Activated CD4-positive, alpha-beta T cell treated with anti-CD3 and anti-CD28 coated beads, Interleukin-2, amount 50 U/mL, for 1 hour (primary cell): ENCODE measurements at regions not wholly inside any gene's neighbourhood (a gene's known extent, or its start where the extent isn't known, plus 50 kb on each side); places are given as distances from the start of the nearest gene placed in this dataset.

ENCODE experiments used
- DNase-seq: peaks from one replicate; pipeline ENCODE4 v3.0.0-alpha.2; 2020

DNA sequence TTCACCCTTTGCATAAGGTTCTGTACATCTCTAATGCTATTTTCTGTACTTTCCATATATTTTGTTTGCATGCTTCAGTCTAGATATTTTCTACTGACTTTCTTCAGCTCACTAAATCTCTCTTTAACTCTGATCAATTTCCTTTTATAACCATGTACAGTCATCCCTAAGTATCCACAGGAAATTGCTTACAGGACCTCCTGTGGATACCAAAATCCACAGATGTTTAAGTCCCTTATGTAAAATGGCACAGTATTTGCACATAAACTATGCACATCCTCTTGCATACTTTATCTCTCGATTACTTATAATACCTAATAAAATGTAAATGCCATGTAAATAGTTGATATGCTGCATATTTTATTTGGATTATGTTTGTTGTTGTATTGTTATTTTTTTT lies 442.1 kb downstream of the TLE4 start:
- no peak for DNase-seq

- no peak for DNase-seq
These were observed 441.0 kb downstream of the TLE4 start for GRCh38 chr9:80012557-80013330.

GRCh38 chr9:80009204-80009603 lies 437.4 kb downstream of the TLE4 start:
- DNase-seq = no peak

GRCh38 chr9:80004714-80005113 lies 432.9 kb downstream of the TLE4 start:
- no peak for DNase-seq

DNA sequence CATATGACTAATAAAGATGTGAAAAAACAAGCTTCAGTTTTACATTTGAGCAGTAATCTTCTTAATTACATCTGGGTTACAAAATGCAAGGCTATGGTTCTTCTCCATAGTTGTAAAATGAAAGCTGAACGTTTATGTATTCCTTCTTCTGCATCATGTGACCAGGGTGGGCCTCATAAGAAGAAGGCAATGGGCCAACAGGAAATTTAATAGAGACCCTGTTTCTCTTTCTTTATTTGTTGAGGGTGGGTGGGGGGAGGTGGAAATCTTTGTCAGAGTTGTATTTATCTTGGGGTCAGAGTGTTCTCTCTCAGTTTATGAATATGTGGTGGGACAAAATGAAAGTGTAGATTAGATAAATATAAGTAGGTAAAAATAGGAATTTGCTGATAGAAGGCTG lies 418.8 kb downstream of the TLE4 start:
- no peak for DNase-seq

DNA sequence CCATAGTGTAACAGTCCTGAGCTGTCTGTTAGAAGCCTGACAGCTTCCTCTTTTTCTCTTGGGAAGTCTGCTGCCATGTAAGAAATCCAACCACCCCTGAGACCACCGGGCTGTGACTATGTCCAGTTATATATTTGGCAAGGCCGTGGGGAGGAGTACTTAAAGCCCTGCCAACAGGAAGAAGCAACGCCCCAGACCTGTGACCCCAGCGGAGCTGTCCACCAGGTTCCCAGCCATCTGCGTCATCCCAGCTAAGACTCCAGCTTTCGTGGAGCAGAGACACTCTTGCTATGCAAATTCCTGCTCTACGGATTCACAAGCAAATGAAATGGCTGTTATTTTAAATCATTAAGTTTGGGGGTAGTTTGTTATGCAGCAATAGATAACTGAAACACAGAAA lies 417.3 kb downstream of the TLE4 start:
- DNase-seq = no peak

- DNase-seq = no peak
These were observed 416.4 kb downstream of the TLE4 start for GRCh38 chr9:79988126-79988525.

DNA sequence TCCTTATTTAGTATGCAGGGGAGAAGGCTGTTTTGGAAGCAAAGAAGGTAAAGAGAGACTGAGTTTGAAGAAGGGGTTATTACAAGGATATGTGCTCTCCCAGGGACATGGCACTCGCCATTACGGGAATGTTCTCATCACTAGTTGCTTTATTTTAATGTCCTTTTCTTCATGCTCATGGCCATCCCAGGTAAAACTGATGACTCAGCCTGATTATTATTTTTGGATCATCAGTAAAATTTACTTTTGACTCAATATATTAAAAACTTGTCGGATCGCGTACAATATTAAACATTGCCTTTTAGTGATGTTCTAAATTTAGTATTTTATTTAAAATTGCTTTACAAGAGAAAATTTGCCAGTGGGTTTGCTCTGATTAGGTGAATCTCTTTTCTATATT lies 414.7 kb downstream of the TLE4 start:
- no peak for DNase-seq

GRCh38 chr9:79985772-79986171 lies 414.0 kb downstream of the TLE4 start:
- DNase-seq = no peak

- DNase-seq = no peak
These were observed 413.5 kb downstream of the TLE4 start for GRCh38 chr9:79985264-79985663.

GRCh38 chr9:79984429-79985067 lies 412.8 kb downstream of the TLE4 start:
- no peak for DNase-seq

DNA sequence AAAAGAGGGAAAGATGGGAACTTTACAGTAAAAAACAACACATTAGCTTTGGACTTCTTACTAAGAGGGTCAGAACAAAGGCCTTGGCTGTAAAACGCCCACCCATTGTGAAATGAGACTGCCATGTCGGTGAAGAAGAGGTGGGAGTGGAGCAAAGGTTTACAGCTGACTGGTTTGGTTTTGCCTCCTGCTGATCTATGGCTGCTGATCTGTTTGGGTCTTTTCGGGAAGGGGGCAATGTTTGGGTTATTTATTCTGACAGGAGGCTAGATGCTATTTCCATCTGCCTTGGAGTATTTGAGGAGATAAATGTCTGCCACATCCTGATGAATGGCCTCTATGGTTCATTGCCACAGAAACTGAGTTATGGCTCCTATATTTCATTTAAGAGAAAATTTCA lies 408.7 kb downstream of the TLE4 start:
- no peak for DNase-seq

DNA sequence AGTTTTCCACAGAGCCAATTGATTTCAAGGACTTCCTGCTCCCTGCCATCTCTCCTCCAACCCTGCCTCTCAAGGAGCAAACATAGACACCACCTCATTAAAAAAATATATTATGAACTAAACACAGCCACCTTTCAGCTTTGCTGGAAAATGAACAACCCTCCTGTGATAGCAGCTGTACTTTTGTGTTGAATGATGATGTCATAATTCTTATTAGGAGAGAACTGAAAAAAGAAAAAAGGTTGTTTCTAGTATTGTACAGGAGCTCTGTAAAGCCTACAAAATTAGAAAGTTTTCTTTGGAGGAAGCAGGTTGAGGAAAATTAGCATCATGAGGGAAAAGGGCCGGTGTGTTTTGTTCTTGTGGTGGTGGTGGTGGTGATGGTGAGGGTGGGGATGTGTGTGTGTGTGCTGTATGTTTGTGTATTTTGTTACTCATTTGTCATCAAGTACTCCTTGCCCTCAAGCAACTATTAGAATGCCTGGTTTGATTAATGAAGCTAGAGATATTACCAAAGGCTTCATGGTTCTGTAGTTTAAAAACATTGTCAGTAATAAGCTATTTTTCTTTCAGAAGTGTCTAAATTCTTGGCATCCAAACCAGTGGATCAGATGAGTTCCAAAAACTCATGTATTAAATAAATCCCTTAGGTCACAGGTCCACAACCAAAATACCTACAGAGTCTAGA lies 405.9 kb downstream of the TLE4 start:
- DNase-seq = no peak

DNA sequence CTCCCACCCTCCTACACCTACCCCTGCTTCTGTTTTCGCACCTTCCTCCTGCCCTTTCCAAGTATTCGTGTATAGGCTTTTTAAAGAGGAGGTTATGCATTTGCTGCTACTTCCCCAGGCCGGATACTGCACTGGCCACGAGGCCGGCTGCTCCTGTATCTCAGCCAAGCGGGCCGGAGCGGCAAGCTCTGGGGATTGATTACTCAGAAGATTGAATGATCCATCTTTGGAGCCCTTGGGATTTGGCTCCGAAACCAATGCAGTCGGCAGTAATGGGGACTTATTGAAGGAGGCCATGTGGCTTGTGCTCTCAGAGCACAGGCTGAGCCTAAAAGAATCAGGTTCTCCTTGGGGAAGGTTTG lies 405.3 kb downstream of the TLE4 start:
- DNase-seq = no peak

DNA sequence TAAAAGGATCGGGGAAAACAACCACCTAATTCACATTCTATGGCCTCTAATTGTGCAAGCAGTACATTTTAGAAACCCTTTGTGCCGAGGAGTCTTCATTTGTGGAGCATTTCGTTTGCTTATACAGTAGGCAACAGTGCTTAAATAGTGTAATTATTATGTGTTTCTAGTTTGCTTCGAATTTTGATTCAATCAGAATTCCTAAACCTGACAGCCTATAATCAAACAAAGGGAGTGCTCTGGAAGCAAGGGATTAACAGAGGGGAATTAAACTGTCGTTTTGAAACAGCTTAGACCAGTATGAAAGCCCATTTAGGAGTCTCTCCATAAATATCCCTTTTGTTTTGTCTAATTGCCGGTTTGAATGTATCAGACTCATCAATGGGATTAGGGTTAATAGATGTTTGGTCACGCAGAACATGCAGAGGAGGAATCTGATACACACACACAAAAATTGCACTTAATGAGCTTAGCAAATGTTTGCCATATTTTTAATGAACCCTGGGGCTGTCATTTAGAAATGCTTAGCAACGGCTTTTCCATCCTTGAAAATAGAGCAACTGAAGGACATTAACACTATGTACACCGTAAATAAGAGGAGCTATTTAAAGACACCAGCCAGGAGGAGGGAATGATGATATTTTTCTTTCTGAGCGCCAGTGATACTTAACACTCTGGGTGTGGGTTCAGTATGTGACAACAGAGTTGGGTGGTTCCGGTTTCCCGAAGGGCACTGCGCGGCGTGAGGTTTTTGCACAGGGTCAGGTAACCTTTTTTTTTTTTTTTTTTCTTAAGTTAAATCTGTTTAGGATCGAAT lies 404.7 kb downstream of the TLE4 start:
- no peak for DNase-seq

GRCh38 chr9:79975621-79976256 lies 404.0 kb downstream of the TLE4 start:
- no peak for DNase-seq

GRCh38 chr9:79974806-79975422 lies 403.1 kb downstream of the TLE4 start:
- DNase-seq = no peak

DNA sequence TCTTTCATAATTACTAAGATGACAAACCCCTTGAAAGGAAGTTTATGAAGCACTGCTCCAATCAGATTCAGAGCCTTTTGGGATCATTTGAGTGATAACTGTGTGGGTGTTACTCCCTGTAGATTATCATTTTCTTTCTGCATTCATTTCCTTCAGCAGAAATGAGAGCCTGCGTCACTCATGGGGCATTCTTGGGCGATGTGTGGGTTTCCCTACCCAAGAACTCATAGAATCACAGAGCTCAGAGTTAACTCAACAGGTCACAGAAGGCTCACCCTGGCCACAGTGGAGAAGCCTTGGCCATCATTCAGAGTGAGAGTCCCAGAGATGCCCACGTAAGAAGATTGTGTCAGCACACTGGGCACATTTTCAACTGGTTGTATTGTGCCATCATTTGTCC lies 401.9 kb downstream of the TLE4 start:
- DNase-seq = no peak

GRCh38 chr9:79970146-79970425 lies 398.3 kb downstream of the TLE4 start:
- no peak for DNase-seq

GRCh38 chr9:79969393-79970145 lies 397.8 kb downstream of the TLE4 start:
- DNase-seq = no peak

- DNase-seq = no peak
These were observed 396.8 kb downstream of the TLE4 start for GRCh38 chr9:79968533-79968932.

DNA sequence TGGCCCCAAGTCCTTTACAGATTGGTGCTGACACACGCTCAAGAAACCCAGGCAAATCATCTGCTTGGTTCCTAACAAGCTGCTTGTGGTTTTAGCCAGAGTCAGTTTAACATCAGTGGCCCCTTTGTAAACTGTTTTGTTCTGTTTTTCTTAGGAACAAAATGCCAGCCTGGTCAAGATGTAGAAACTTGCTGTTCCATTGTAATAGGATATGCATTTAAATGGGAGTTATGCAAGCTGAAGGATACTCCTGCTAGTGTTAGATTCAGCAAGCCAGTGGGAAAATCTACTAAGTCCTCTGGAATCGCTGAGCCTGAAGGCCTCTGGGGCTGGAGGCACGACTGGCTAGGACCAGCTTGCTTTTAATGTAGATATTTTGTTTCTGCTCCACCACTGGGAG lies 391.1 kb downstream of the TLE4 start:
- no peak for DNase-seq
